ENCODE measurements at regions not wholly inside any gene's neighbourhood (a gene's known extent, or its start where the extent isn't known, plus 50 kb on each side); places are given as distances from the start of the nearest gene placed in this dataset.

DNA sequence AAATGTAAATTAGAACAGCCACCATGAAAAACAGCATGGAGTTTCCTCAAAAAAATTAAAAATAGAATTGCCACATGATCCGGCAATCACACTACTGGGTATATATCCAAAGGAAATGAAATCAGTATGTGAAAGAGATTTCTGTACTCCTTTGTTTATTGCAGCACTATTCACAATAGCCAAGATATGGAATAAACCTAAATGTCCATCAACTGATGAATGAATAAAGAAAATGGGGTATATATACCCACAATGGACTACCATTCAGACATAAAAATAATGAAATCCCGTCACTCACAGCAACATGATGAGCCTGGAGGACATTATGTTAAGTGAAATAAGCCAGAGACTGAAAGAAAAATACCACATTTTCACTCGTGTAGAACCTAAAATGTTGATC, 296.9 kb downstream of the RAP2B start:
- POLR2A ChIA-PET: no interaction called here
- Histone ChIP-seq H3K9ac (ENCODE audit: control insufficient read depth, insufficient read depth, low read length) (no peak overlapping the region), H3K4me3 (no peak overlapping the region), H2AFZ (ENCODE audit: control insufficient read depth, low read depth, low read length) (no peak overlapping the region), H3K9me3 (replicated peaks; ENCODE audit: control insufficient read depth, insufficient read depth, low read length) (no peaks in the 10 kb centered on the region), H3K4me2 (ENCODE audit: control insufficient read depth, insufficient read depth) (no peak overlapping the region), H4K20me1 (ENCODE audit: control insufficient read depth, insufficient read depth) (no peaks in the 10 kb centered on the region), H3K36me3 (ENCODE audit: control insufficient read depth in 2 of 2, insufficient read depth in 2 of 2, low read length in 1 of 2) (no peaks in the 10 kb centered on the region), H3K27me3 (replicated peaks in 1 of 2; ENCODE audit: control insufficient read depth in 2 of 2, insufficient read depth in 2 of 2, low read length in 1 of 2) (no peaks in the 10 kb centered on the region), H3K4me1 (ENCODE audit: control insufficient read depth, insufficient read depth, low read length) (no peaks in the 10 kb centered on the region), H3K27ac (ENCODE audit: control insufficient read depth, insufficient read depth) (no peak overlapping the region), H3K79me2 (ENCODE audit: control insufficient read depth, insufficient read depth, low read length) (no peaks in the 10 kb centered on the region)
- FAIRE-seq (no peak), ATAC-seq (no peak), DNase-seq (ENCODE audit: low read depth, low spot score) (no peak)
- RAD21 ChIA-PET (ENCODE audit: unreplicated experiment): no interaction called here
- WGBS (ENCODE audit: insufficient coverage, insufficient replicate concordance, low lambda C conversion rate, missing lambda C conversion rate): 10% methylated on average over 3 of the region's 3 CpGs
- SMC1A ChIA-PET (ENCODE audit: uncharacterized antibody, unreplicated experiment): no interaction called here
- no peak for TF ChIP-seq GABPA (IDR thresholded peaks at IDR 0.05; ENCODE audit: low read depth)
- TF ChIP-seq, protein P1, sequence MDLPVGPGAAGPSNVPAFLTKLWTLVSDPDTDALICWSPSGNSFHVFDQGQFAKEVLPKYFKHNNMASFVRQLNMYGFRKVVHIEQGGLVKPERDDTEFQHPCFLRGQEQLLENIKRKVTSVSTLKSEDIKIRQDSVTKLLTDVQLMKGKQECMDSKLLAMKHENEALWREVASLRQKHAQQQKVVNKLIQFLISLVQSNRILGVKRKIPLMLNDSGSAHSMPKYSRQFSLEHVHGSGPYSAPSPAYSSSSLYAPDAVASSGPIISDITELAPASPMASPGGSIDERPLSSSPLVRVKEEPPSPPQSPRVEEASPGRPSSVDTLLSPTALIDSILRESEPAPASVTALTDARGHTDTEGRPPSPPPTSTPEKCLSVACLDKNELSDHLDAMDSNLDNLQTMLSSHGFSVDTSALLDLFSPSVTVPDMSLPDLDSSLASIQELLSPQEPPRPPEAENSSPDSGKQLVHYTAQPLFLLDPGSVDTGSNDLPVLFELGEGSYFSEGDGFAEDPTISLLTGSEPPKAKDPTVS (IDR thresholded peaks at IDR 0.05; ENCODE audit: low read depth, low read length): no peak
- TF ChIP-seq IRF4 (IDR thresholded peaks at IDR 0.05; ENCODE audit: low read depth, low read length): no peak
- TF ChIP-seq, protein P2, sequence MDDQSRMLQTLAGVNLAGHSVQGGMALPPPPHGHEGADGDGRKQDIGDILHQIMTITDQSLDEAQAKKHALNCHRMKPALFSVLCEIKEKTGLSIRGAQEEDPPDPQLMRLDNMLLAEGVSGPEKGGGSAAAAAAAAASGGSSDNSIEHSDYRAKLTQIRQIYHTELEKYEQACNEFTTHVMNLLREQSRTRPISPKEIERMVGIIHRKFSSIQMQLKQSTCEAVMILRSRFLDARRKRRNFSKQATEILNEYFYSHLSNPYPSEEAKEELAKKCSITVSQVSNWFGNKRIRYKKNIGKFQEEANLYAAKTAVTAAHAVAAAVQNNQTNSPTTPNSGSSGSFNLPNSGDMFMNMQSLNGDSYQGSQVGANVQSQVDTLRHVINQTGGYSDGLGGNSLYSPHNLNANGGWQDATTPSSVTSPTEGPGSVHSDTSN (IDR thresholded peaks at IDR 0.05; ENCODE audit: insufficient replicate concordance, low read depth, low read length): no peak
- TF ChIP-seq EGR1 (IDR thresholded peaks at IDR 0.05; ENCODE audit: borderline replicate concordance in 1 of 2, low read depth in 2 of 2, low read length in 2 of 2): no peak
- TF ChIP-seq TAF1 (IDR thresholded peaks at IDR 0.05; ENCODE audit: borderline replicate concordance, low read depth, low read length): no peak
- no peak for TF ChIP-seq ZNF622 (IDR thresholded peaks at IDR 0.05)
- TF ChIP-seq, protein P3, sequence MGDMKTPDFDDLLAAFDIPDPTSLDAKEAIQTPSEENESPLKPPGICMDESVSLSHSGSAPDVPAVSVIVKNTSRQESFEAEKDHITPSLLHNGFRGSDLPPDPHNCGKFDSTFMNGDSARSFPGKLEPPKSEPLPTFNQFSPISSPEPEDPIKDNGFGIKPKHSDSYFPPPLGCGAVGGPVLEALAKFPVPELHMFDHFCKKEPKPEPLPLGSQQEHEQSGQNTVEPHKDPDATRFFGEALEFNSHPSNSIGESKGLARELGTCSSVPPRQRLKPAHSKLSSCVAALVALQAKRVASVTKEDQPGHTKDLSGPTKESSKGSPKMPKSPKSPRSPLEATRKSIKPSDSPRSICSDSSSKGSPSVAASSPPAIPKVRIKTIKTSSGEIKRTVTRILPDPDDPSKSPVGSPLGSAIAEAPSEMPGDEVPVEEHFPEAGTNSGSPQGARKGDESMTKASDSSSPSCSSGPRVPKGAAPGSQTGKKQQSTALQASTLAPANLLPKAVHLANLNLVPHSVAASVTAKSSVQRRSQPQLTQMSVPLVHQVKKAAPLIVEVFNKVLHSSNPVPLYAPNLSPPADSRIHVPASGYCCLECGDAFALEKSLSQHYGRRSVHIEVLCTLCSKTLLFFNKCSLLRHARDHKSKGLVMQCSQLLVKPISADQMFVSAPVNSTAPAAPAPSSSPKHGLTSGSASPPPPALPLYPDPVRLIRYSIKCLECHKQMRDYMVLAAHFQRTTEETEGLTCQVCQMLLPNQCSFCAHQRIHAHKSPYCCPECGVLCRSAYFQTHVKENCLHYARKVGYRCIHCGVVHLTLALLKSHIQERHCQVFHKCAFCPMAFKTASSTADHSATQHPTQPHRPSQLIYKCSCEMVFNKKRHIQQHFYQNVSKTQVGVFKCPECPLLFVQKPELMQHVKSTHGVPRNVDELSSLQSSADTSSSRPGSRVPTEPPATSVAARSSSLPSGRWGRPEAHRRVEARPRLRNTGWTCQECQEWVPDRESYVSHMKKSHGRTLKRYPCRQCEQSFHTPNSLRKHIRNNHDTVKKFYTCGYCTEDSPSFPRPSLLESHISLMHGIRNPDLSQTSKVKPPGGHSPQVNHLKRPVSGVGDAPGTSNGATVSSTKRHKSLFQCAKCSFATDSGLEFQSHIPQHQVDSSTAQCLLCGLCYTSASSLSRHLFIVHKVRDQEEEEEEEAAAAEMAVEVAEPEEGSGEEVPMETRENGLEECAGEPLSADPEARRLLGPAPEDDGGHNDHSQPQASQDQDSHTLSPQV (IDR thresholded peaks at IDR 0.05): no peak
- no peak for TF ChIP-seq HDAC2 (IDR thresholded peaks at IDR 0.05)
- no peak for TF ChIP-seq PAX5 (IDR thresholded peaks at IDR 0.05; ENCODE audit: borderline replicate concordance, low read depth, low read length)
- in situ Hi-C loops (cut with MboI): no loop called here
- CTCF ChIA-PET: no interaction called here
- intact Hi-C loops (cut with micrococcal nuclease; ENCODE audit: unreplicated experiment): no loop called here
- BruUV-seq (replicated peaks): no TSS peak

Data from GM12878 (cell line).